GM12878 (cell line): ENCODE measurements at regions not wholly inside any gene's neighbourhood (a gene's known extent, or its start where the extent isn't known, plus 50 kb on each side); places are given as distances from the start of the nearest gene placed in this dataset.

Experiments used
- ATAC-seq: fragments of 200-7000 bp; cut with Tn5 transposase; 3 replicates; pipeline ENCODE4 v1.9.1; 2020; ENCODE audit warnings: mild to moderate bottlenecking, moderate library complexity
- BruUV-seq: library from RNA; stranded (reverse); fragments of 400-500 nt; replicated peaks from 2 replicates; lab custom pipeline; 2021; lab: Mats Ljungman, UMichigan
- CTCF ChIA-PET: fragments of 300-600 bp; sonication (Branson Sonifier 250); formaldehyde crosslinking; extraction: SDS; loops from one replicate; lab custom pipeline; 2021; ENCODE audit warnings: inconsistent platforms; lab: Yijun Ruan, JAX
- POLR2A ChIA-PET: fragments of 350-600 bp; formaldehyde crosslinking; extraction: SDS; loops from one replicate; lab custom pipeline; 2021; ENCODE audit warnings: inconsistent platforms; lab: Charles Lee
- RAD21 ChIA-PET: fragments of 300-600 bp; sonication (Branson Sonifier 250); formaldehyde crosslinking; loops from one replicate; lab custom pipeline; 2023; ENCODE audit warnings: antibody characterized with exemption; ENCODE audit not compliant: unreplicated experiment; lab: Charles Lee
- SMC1A ChIA-PET: fragments of 300-600 bp; sonication (Branson Sonifier 250); formaldehyde crosslinking; loops from one replicate; lab custom pipeline; 2023; ENCODE audit not compliant: unreplicated experiment, uncharacterized antibody; lab: Charles Lee
- DNase-seq: peaks from one replicate; pipeline ENCODE4 v3.0.0-alpha.2; 2011; ENCODE audit warnings: low read depth, low spot score
- FAIRE-seq: peaks from 3 replicates; lab custom pipeline; 2011; peaks lifted over from hg19 to GRCh38; lab: Jason Lieb, UNC
- H2AFZ ChIP-seq: 2 replicates; pipeline ENCODE4 v1.6.0; 2011; ENCODE audit warnings: low read depth, low read length, control low read depth; ENCODE audit not compliant: control insufficient read depth
- H3K27ac ChIP-seq: 2 replicates; pipeline ENCODE4 v1.5.1; 2011; ENCODE audit warnings: control low read depth; ENCODE audit not compliant: control insufficient read depth, insufficient read depth
- H3K27me3 ChIP-seq, 2 experiments: replicated peaks in 1 of 2; 2 replicates each; pipeline versions ENCODE4 v1.6.0 to v1.6.1; 2011; ENCODE audit warnings: low read length in 1 of 2; ENCODE audit not compliant: control insufficient read depth in 2 of 2, insufficient read depth in 2 of 2
- H3K36me3 ChIP-seq, 2 experiments: 2 replicates each; pipeline ENCODE4 v1.5.1; 2011; ENCODE audit warnings: low read length in 1 of 2; ENCODE audit not compliant: control insufficient read depth in 2 of 2, insufficient read depth in 2 of 2
- H3K4me1 ChIP-seq: 2 replicates; pipeline ENCODE4 v1.6.1; 2011; ENCODE audit warnings: mild to moderate bottlenecking, low read length, moderate library complexity, mixed read lengths; ENCODE audit not compliant: control insufficient read depth, insufficient read depth
- H3K4me2 ChIP-seq: 2 replicates; pipeline ENCODE4 v1.6.0; 2011; ENCODE audit warnings: control low read depth; ENCODE audit not compliant: control insufficient read depth, insufficient read depth
- H3K4me3 ChIP-seq: fragments of 200-600 bp; sonication (generic); 2 replicates; pipeline ENCODE4 v1.5.1; 2016
- H3K79me2 ChIP-seq: 2 replicates; pipeline ENCODE4 v1.6.0; 2011; ENCODE audit warnings: low read length; ENCODE audit not compliant: control insufficient read depth, insufficient read depth
- H3K9ac ChIP-seq: 2 replicates; pipeline ENCODE4 v1.8.0; 2011; ENCODE audit warnings: low read length, control low read depth, mixed read lengths; ENCODE audit not compliant: control insufficient read depth, insufficient read depth
- H3K9me3 ChIP-seq: replicated peaks from 3 replicates; pipeline ENCODE4 v1.5.1; 2011; ENCODE audit warnings: mild to moderate bottlenecking, low read length; ENCODE audit not compliant: control insufficient read depth, insufficient read depth
- H4K20me1 ChIP-seq: 2 replicates; pipeline ENCODE4 v1.6.0; 2011; ENCODE audit not compliant: control insufficient read depth, insufficient read depth
- BRCA1 ChIP-seq: IDR thresholded peaks from 2 replicates; pipeline ENCODE4 v1.6.1; 2011; ENCODE audit warnings: low read depth, low read length, improper control_type of control experiment
- CREB1 ChIP-seq: IDR thresholded peaks from 2 replicates; pipeline ENCODE4 v1.6.1; 2012; ENCODE audit warnings: low read depth, mild to moderate bottlenecking, inconsistent platforms
- EGR1 ChIP-seq, 2 experiments: IDR thresholded peaks; 1 replicate in 1 of 2; 2 replicates in 1 of 2; pipeline ENCODE4 v1.6.1; 2011 to 2012; ENCODE audit warnings: low read depth in 2 of 2, low read length in 2 of 2, borderline replicate concordance in 1 of 2, mild to moderate bottlenecking in 1 of 2, moderate library complexity in 1 of 2
- LARP7 ChIP-seq: fragments of 450-650 bp; IDR thresholded peaks from 2 replicates; pipeline ENCODE4 v1.6.1; 2017; ENCODE audit warnings: mild to moderate bottlenecking
- RAD51 ChIP-seq: fragments of 450-650 bp; IDR thresholded peaks from 2 replicates; pipeline ENCODE4 v1.6.1; 2016; ENCODE audit warnings: moderate library complexity, mild to moderate bottlenecking, inconsistent platforms
- ZNF622 ChIP-seq: fragments of 450-650 bp; IDR thresholded peaks from 2 replicates; pipeline ENCODE4 v1.6.1; 2017; ENCODE audit warnings: mild to moderate bottlenecking, inconsistent platforms
- ZZZ3 ChIP-seq: IDR thresholded peaks from 2 replicates; pipeline ENCODE4 v1.6.1; 2011; ENCODE audit warnings: low read depth; ENCODE audit not compliant: control insufficient read depth, insufficient read length
- WGBS: methylation state at CpG from one replicate; pipeline ENCODE4 v1.1.6; 2016; ENCODE audit warnings: low lambda C conversion rate; ENCODE audit not compliant: insufficient replicate concordance, insufficient coverage; ENCODE audit errors: missing lambda C conversion rate; 5-methylcytosine and 5-hydroxymethylcytosine counted together
- in situ Hi-C: fragments of 300-500 bp; cut with MboI; formaldehyde crosslinking; loops from 9 replicates; pipeline ENCODE4 v1.14.3; 2018; ENCODE audit warnings: mixed read lengths
- intact Hi-C: fragments of 100-400 bp; cut with micrococcal nuclease; formaldehyde crosslinking; loops from one replicate; pipeline ENCODE4 v1.14.2; 2022; ENCODE audit not compliant: unreplicated experiment
- TF ChIP-seq, protein P1 (sequence below): fragments of 450-650 bp; IDR thresholded peaks from 2 replicates; pipeline ENCODE4 v1.6.1; 2018; ENCODE audit warnings: borderline replicate concordance, mild to moderate bottlenecking; ENCODE audit not compliant: partially characterized antibody

DNA sequence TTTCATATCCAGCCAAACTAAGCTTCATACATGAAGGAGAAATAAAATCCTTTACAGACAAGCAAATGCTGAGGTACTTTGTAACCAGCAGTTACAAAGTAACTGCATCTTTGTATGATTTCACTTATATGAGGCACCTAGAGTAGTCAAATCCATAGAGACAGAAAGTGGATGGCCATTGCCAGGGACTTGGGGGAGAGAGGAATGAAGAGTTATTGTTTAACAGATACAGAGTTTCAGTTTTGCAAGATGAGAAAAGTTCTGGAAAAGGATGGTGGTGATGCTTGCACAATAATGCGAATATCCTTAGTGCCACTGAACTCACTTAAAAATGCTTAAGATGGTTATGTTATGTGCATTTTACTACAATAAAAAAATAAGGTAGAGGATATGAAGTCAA lies 58.4 kb upstream of the VCX start:
- Histone ChIP-seq H3K36me3 (no peaks in the 10 kb centered on the region), H3K9ac (no peak overlapping the region), H3K4me1 (no peaks in the 10 kb centered on the region)
- WGBS, result 0% methylated on average over 1 of the region's 1 CpG
- TF ChIP-seq EGR1 (IDR thresholded peaks at IDR 0.05; ENCODE audit: borderline replicate concordance in 1 of 2, low read depth in 2 of 2, low read length in 2 of 2) (no peak), CREB1 (no peak), ZZZ3 (no peak), LARP7 (no peak), ZNF622 (no peak)
- TF ChIP-seq, all 136 proteins: peak for 0
- Histone ChIP-seq H3K4me2 (no peak overlapping the region), H2AFZ (no peak overlapping the region), H3K9me3 (no peaks in the 10 kb centered on the region), H4K20me1 (no peaks in the 10 kb centered on the region), H3K27ac (no peak overlapping the region), H3K79me2 (no peaks in the 10 kb centered on the region), H3K4me3 (no peak overlapping the region), H3K27me3 (no peaks in the 10 kb centered on the region)
- no peak for DNase-seq
- POLR2A ChIA-PET, result no interaction called here
- in situ Hi-C loops (no loop called here), intact Hi-C loops (no loop called here)
- BruUV-seq, result no TSS peak
- CTCF ChIA-PET, result no interaction called here
- no peak for FAIRE-seq
- RAD21 ChIA-PET, result no interaction called here
- no peak for ATAC-seq
- SMC1A ChIA-PET, result no interaction called here

DNA sequence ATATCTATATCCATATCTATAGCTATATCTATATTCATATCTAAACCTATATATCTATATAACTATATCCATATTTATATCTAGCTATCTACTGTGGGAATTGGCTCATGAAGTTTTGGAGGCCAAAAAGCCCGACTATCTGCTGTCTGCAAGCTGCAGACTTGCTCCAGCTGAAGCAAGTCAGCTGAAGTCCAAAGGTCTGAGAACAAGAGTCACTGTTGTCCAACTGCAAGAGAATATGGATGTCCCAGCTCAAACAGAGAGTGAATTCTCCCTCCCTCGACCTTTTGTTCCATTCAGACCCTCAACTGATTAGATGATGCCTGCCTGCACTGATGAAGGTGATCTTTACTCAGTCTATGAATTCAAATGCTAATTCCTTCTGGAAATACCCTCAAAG lies 63.3 kb upstream of the VCX start:
- TF ChIP-seq RAD51 (no peak), BRCA1 (no peak)
- TF ChIP-seq, protein P1, sequence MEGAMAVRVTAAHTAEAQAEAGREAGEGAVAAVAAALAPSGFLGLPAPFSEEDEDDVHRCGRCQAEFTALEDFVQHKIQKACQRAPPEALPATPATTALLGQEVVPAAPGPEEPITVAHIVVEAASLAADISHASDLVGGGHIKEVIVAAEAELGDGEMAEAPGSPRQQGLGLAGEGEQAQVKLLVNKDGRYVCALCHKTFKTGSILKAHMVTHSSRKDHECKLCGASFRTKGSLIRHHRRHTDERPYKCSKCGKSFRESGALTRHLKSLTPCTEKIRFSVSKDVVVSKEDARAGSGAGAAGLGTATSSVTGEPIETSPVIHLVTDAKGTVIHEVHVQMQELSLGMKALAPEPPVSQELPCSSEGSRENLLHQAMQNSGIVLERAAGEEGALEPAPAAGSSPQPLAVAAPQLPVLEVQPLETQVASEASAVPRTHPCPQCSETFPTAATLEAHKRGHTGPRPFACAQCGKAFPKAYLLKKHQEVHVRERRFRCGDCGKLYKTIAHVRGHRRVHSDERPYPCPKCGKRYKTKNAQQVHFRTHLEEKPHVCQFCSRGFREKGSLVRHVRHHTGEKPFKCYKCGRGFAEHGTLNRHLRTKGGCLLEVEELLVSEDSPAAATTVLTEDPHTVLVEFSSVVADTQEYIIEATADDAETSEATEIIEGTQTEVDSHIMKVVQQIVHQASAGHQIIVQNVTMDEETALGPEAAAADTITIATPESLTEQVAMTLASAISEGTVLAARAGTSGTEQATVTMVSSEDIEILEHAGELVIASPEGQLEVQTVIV, result no peak
- Histone ChIP-seq H3K27me3 (no peaks in the 10 kb centered on the region), H3K4me3 (no peak overlapping the region), H4K20me1 (no peaks in the 10 kb centered on the region), H3K9ac (no peak overlapping the region), H2AFZ (no peak overlapping the region), H3K9me3 (no peaks in the 10 kb centered on the region), H3K79me2 (no peaks in the 10 kb centered on the region), H3K36me3 (no peaks in the 10 kb centered on the region), H3K4me2 (no peak overlapping the region), H3K27ac (no peak overlapping the region), H3K4me1 (no peaks in the 10 kb centered on the region)
- no peak for DNase-seq
- ChIA-PET CTCF (no interaction called here), RAD21 (no interaction called here), SMC1A (no interaction called here), POLR2A (no interaction called here)
- in situ Hi-C loops, result no loop called here
- intact Hi-C loops, result no loop called here
- BruUV-seq, result no TSS peak
- no peak for ATAC-seq
- FAIRE-seq, result no peak
- 4% methylated on average over 2 of the region's 2 CpGs for WGBS
